Tibial nerve (tissue), 4 donors: ENCODE measurements at regions not wholly inside any gene's neighbourhood (a gene's known extent, or its start where the extent isn't known, plus 50 kb on each side); places are given as distances from the start of the nearest gene placed in this dataset.
"Not testable (repeated sequence)": the region's sequence is repeated elsewhere in the genome, so short reads cannot be mapped to it uniquely, and the experiment has no call there.

ENCODE experiments used
- EP300 ChIP-seq, 2 donors: sonication (generic); formaldehyde crosslinking; IDR thresholded peaks; one replicate each; pipeline ENCODE4 v1.6.1; 2017; ENCODE audit warnings: antibody characterized with exemption in 2 of 2, mild to moderate bottlenecking in 1 of 2
- POLR2A ChIP-seq, 2 donors: fragments of 450-650 bp; IDR thresholded peaks; one replicate each; pipeline ENCODE4 v1.6.1; 2017; ENCODE audit warnings: antibody characterized with exemption in 2 of 2, mild to moderate bottlenecking in 2 of 2, moderate library complexity in 2 of 2
- TF ChIP-seq, protein P1 (sequence below), 5 experiments: fragments of 200-600 bp in 3 of 5; fragments of 450-650 bp in 2 of 5; sonication (generic) in 3 of 5; IDR thresholded peaks; one replicate each; pipeline ENCODE4 v1.5.1; 2016 to 2019; ENCODE audit warnings: antibody characterized with exemption in 5 of 5, mild to moderate bottlenecking in 3 of 5, moderate library complexity in 2 of 5

DNA sequence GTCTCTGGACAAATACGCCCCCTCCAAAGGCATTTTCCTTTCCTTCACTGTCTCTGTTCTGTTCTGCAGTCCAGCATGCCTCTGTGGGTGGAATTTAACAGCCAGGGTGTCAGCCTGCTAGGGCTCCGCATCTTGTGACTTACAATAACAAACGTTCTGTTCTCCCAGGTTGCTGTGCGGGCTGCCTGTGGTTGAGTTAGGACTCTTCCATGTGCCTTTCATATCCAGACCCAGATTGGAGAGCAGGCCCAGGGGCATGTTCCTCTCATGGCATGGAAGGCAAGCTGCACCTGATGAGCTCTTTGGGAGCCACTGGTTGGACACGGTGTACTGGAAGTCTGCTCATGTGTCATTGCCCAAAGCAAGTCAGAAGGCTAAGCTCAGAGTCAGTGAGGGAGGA is 742.8 kb upstream of the TPTE start:
- TF ChIP-seq, protein P1, sequence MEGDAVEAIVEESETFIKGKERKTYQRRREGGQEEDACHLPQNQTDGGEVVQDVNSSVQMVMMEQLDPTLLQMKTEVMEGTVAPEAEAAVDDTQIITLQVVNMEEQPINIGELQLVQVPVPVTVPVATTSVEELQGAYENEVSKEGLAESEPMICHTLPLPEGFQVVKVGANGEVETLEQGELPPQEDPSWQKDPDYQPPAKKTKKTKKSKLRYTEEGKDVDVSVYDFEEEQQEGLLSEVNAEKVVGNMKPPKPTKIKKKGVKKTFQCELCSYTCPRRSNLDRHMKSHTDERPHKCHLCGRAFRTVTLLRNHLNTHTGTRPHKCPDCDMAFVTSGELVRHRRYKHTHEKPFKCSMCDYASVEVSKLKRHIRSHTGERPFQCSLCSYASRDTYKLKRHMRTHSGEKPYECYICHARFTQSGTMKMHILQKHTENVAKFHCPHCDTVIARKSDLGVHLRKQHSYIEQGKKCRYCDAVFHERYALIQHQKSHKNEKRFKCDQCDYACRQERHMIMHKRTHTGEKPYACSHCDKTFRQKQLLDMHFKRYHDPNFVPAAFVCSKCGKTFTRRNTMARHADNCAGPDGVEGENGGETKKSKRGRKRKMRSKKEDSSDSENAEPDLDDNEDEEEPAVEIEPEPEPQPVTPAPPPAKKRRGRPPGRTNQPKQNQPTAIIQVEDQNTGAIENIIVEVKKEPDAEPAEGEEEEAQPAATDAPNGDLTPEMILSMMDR (IDR thresholded peaks at IDR 0.05), result not testable (repeated sequence)
- TF ChIP-seq POLR2A, EP300 (IDR thresholded peaks at IDR 0.05): not testable (repeated sequence)
